HG02642 (cell line): ENCODE measurements at regions not wholly inside any gene's neighbourhood (a gene's known extent, or its start where the extent isn't known, plus 50 kb on each side); places are given as distances from the start of the nearest gene placed in this dataset.
"Not testable (repeated sequence)": the region's sequence is repeated elsewhere in the genome, so short reads cannot be mapped to it uniquely, and the experiment has no call there.

Experiments
- ATAC-seq: cut with Tn5 transposase; IDR thresholded peaks from one replicate; pipeline ENCODE4 v1.9.1; 2021; ENCODE audit warnings: mild to moderate bottlenecking; ENCODE audit not compliant: unreplicated experiment, poor library complexity

- no peak for ATAC-seq
Measured at GRCh38 chr3:18579661-18580060, 154.5 kb upstream of the SATB1 start.

GRCh38 chr3:18575573-18575972 lies 150.4 kb upstream of the SATB1 start:
- no peak for ATAC-seq

GRCh38 chr3:18572809-18573208 lies 147.7 kb upstream of the SATB1 start:
- ATAC-seq, result no peak

DNA sequence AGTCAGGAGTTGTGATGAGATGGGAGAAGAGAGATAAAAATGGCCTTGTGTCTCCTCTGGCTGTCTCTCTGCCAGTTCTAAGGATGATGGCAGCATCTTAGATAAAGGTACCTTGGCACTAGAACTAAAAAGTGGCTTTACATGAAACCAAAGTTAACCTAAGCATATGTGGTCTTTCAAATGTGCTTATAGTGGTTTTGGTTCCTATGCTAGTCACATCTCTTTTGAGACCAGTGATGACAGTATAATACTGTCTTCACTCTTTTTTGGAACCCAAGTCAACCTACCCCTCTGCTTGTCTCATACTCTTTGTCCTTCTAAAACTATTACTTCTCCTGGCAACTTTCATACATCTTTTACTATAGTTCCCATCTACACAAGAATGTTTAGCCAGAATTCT lies 142.2 kb upstream of the SATB1 start:
- no peak for ATAC-seq

GRCh38 chr3:18562364-18563154 lies 137.4 kb upstream of the SATB1 start:
- ATAC-seq, result no peak

- peak; percentile 69 for ATAC-seq
Measured at GRCh38 chr3:18559331-18559842, 134.2 kb upstream of the SATB1 start.

DNA sequence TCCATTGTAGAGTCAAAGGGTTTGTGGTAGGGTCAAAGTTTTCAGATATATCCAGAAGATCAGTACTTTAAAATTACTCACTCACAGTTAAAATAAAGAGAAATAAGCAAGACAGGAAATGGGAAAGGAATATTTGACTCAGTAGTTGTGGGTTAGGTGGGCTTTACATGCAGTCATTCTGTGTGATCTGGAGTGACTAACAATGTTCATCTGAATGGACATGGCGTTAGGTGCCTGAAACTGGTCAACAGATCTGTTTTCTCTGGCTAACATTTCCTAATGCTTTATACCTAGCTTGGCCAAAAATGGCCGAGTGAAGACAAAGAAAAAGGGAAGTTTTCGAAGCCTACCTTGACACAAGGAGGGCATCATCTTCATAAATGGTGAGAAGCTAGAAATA lies 133.4 kb upstream of the SATB1 start:
- no peak for ATAC-seq

GRCh38 chr3:18557216-18557615 lies 132.1 kb upstream of the SATB1 start:
- ATAC-seq, result no peak

DNA sequence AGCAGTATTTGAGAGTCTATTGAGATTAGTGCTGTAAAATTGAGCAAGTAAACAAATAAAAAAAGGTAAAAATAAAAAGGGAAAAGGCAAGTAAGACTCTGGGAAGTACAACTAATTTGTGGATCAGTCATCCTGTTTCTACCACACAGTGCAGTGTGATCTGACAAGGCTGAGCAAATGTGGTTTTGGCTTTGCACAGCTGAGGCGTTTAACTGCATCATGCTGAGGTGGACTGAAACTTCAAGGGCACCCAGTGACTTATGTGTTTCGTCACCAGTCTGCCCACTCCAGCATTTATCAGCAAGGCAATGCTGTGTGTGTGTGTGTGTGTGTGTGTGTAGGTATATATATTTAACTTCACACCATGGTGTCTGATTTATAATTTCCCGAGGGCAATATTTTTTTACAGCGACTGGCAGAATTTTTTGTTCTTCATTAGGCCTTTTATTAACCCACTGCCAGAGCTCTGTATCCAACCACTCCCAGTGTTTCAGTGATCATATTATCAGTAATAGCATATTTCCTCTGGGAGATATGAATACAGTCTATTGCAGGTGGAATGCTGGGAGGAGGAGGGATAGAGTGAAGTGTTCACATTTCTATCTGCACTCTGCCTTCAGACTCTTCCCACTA lies 131.5 kb upstream of the SATB1 start:
- ATAC-seq, result peak; percentile 80

GRCh38 chr3:18556001-18556408 lies 130.9 kb upstream of the SATB1 start:
- peak; percentile 14 for ATAC-seq

DNA sequence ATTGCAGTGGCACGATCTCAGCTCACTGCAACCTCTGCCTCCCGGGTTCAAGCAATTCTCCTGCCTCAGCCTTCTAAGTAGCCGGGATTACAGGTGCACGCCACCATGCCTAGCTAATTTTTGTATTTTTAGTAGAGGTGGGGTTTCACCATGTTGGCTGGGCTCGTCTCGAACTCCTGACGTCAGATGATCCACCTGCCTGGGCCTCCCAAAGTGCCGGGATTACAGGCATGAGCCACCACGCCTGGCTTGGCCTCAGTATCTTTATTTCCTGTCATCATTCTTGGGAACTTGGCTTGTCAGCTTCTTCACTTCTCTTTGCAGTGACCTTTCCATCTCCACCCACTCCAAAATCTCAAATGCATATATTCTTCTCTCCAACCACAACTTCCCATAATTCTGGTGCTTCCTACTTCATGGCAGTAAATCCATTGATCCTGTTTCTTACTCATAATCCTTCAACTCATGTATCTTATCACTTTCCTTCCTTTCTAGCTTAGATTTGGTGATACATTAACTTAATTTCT lies 127.5 kb upstream of the SATB1 start:
- ATAC-seq, result not testable (repeated sequence)

DNA sequence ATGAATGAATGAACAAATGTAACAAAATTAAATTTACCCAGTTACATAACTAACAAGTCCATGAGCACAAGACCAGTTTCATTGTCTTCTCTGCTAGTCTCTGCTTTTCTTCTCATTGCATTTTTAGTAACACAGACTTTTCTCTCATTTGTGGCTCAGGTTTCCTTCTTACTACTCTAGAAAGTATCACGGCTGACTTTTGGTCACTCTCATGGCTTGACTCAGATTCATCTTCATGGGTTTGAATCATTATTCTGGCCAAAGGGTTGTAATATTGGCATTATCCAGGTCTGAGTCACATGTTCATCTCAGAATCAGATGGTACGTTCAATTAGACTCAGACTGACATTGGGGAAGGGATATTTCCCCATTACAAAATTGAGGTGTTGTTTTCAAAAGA lies 121.5 kb upstream of the SATB1 start:
- ATAC-seq, result no peak

DNA sequence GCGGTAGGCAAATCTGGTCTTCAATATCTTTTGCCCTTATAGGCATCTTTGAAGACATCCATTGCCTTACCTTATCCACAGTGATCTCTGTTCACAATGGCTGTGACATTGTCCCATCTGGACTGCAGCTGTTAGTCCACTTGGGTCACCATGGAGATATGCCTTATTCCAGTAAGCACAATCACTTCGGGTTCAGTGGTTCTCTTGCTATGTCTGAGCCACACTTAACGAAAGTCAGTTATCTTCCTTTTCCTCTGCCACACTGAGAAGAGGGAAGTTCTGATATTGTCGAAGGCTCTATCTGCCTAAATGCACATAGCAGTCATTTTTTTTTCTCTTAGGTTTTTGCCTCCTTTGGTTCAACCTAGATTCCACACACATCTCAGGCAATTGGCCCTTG lies 119.0 kb upstream of the SATB1 start:
- ATAC-seq, result no peak

- ATAC-seq, result no peak
Measured at GRCh38 chr3:18538463-18539230, 113.5 kb upstream of the SATB1 start.

- ATAC-seq, result no peak
Measured at GRCh38 chr3:18533039-18533438, 107.9 kb upstream of the SATB1 start.

DNA sequence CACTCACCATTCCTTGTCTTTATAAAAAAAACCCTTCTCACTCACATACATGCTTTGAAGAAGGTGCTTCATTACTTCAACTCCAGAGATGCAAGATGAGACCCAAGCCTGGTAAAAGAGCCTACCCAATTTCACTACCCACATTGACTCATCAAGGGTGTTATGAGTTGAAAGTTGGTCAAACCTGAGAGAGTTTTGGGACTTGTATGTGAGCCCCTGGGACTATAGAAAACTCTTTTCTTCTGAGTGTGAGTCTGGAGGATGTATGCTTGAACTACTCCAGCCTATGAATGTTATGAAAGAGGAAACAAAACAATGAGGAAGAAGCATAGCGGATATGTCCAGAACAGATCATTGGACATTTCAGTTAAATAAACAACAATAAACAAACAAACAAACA lies 106.5 kb upstream of the SATB1 start:
- peak; percentile 79 for ATAC-seq

GRCh38 chr3:18529631-18530030 lies 104.5 kb upstream of the SATB1 start:
- ATAC-seq, result no peak

- ATAC-seq, result no peak
Measured at GRCh38 chr3:18527691-18528090, 102.6 kb upstream of the SATB1 start.

GRCh38 chr3:18526667-18527066 lies 101.5 kb upstream of the SATB1 start:
- ATAC-seq, result no peak

- not testable (repeated sequence) for ATAC-seq
Measured at GRCh38 chr3:18516170-18516569, 91.0 kb upstream of the SATB1 start.

GRCh38 chr3:18513091-18513490 lies 88.0 kb upstream of the SATB1 start:
- no peak for ATAC-seq
